Hepatocyte (in vitro differentiated cells): ENCODE measurements at regions not wholly inside any gene's neighbourhood (a gene's known extent, or its start where the extent isn't known, plus 50 kb on each side); places are given as distances from the start of the nearest gene placed in this dataset.
A peak's percentile ranks its signal among the peaks of the same experiment; 100 is the strongest.

Experiments used
- DNase-seq: peaks from one replicate; pipeline ENCODE4 v3.0.0-alpha.2; 2016; ENCODE audit warnings: low spot score
- H2AFZ ChIP-seq: fragments of 200-600 bp; sonication (generic); 2 replicates; pipeline ENCODE4 v1.6.0; 2016; ENCODE audit warnings: antibody characterized with exemption, mild to moderate bottlenecking
- H3K27ac ChIP-seq: fragments of 200-600 bp; sonication (generic); 2 replicates; pipeline ENCODE4 v1.5.1; 2016; ENCODE audit warnings: mild to moderate bottlenecking
- H3K27me3 ChIP-seq: fragments of 200-600 bp; sonication (generic); 2 replicates; pipeline ENCODE4 v1.6.1; 2016
- H3K36me3 ChIP-seq: fragments of 200-600 bp; sonication (generic); replicated peaks from 2 replicates; pipeline ENCODE4 v1.5.1; 2016; ENCODE audit warnings: low read depth; ENCODE audit not compliant: insufficient read depth
- H3K4me1 ChIP-seq: fragments of 200-600 bp; sonication (generic); 2 replicates; pipeline ENCODE4 v1.5.1; 2016; ENCODE audit warnings: mild to moderate bottlenecking, moderate library complexity; ENCODE audit not compliant: insufficient read depth
- H3K4me2 ChIP-seq: fragments of 200-600 bp; sonication (generic); 2 replicates; pipeline ENCODE4 v1.6.0; 2016
- H3K4me3 ChIP-seq: fragments of 200-600 bp; sonication (generic); 2 replicates; pipeline ENCODE4 v1.5.1; 2016; ENCODE audit warnings: mild to moderate bottlenecking
- H3K79me2 ChIP-seq: fragments of 200-600 bp; sonication (generic); 2 replicates; pipeline ENCODE4 v1.6.0; 2017; ENCODE audit warnings: mild to moderate bottlenecking
- H3K9me2 ChIP-seq: fragments of 200-600 bp; sonication (generic); replicated peaks from 2 replicates; pipeline ENCODE4 v1.6.0; 2017; ENCODE audit warnings: mild to moderate bottlenecking; ENCODE audit not compliant: insufficient read depth
- H3K9me3 ChIP-seq: fragments of 200-600 bp; sonication (generic); 2 replicates; pipeline ENCODE4 v1.5.1; 2016; ENCODE audit warnings: low read depth, mild to moderate bottlenecking
- H4K20me1 ChIP-seq: fragments of 200-600 bp; sonication (generic); 2 replicates; pipeline ENCODE4 v1.6.0; 2016; ENCODE audit warnings: mild to moderate bottlenecking; ENCODE audit not compliant: insufficient read depth, poor library complexity, severe bottlenecking
- EZH2 ChIP-seq: fragments of 200-600 bp; sonication (generic); IDR thresholded peaks from 2 replicates; pipeline ENCODE4 v1.6.1; 2016; ENCODE audit warnings: antibody characterized with exemption, mild to moderate bottlenecking, borderline replicate concordance
- EZH2phosphoT487 ChIP-seq: fragments of 200-600 bp; sonication (generic); IDR thresholded peaks from one replicate; pipeline ENCODE4 v1.6.1; 2018; ENCODE audit warnings: antibody characterized with exemption, mild to moderate bottlenecking, low read depth, moderate library complexity; ENCODE audit not compliant: unreplicated experiment, severe bottlenecking
- WGBS: methylation state at CpG from one replicate; pipeline ENCODE4 v1.1.6; 2016; ENCODE audit warnings: low lambda C conversion rate; ENCODE audit errors: missing lambda C conversion rate; 5-methylcytosine and 5-hydroxymethylcytosine counted together
- TF ChIP-seq, protein P1 (sequence below): fragments of 200-600 bp; sonication (generic); IDR thresholded peaks from 2 replicates; pipeline ENCODE4 v1.5.1; 2016; ENCODE audit warnings: antibody characterized with exemption, mild to moderate bottlenecking; ENCODE audit not compliant: poor library complexity

GRCh38 chr11:96620464-96621044 is 230.7 kb downstream of the JRKL start:
- no peak overlapping the region for H3K4me2 ChIP-seq
- H3K36me3 ChIP-seq, result no peaks in the 10 kb centered on the region
- H3K4me3 ChIP-seq, result no peak overlapping the region
- H3K27ac ChIP-seq, result no peak overlapping the region
- no peak overlapping the region for H2AFZ ChIP-seq
- H4K20me1 ChIP-seq, result no peaks in the 10 kb centered on the region
- H3K4me1 ChIP-seq, result no peaks in the 10 kb centered on the region
- H3K9me2 ChIP-seq, result no peaks in the 10 kb centered on the region
- WGBS, result 76% methylated on average over 1 of the region's 1 CpG
- H3K27me3 ChIP-seq, result no peaks in the 10 kb centered on the region
- H3K9me3 ChIP-seq, result no peaks in the 10 kb centered on the region
- no peaks in the 10 kb centered on the region for H3K79me2 ChIP-seq
- DNase-seq, result no peak
- TF ChIP-seq EZH2, result no peak
- TF ChIP-seq EZH2phosphoT487, result no peak
- TF ChIP-seq, protein P1, sequence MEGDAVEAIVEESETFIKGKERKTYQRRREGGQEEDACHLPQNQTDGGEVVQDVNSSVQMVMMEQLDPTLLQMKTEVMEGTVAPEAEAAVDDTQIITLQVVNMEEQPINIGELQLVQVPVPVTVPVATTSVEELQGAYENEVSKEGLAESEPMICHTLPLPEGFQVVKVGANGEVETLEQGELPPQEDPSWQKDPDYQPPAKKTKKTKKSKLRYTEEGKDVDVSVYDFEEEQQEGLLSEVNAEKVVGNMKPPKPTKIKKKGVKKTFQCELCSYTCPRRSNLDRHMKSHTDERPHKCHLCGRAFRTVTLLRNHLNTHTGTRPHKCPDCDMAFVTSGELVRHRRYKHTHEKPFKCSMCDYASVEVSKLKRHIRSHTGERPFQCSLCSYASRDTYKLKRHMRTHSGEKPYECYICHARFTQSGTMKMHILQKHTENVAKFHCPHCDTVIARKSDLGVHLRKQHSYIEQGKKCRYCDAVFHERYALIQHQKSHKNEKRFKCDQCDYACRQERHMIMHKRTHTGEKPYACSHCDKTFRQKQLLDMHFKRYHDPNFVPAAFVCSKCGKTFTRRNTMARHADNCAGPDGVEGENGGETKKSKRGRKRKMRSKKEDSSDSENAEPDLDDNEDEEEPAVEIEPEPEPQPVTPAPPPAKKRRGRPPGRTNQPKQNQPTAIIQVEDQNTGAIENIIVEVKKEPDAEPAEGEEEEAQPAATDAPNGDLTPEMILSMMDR, result no peak

DNA sequence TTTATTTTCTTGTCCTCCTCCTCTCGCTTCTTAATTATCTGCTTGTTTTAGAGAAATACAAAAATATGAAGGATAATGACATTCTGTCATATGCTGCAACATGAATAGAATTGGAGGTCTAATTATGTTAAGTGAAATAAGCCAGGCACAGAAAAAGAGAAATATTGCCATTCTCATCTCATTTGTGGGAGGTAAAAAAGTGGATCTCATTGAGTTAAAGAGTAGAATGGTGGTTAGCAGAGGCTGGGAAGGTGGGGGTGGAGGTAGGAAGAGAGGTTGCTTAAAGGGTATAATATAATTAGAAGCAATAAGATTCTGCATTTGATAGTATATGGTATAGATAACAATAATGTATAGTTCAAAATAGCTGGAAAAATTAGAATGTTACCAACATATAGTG is 231.3 kb downstream of the JRKL start:
- DNase-seq, result no peak
- WGBS, result 86% methylated on average over 1 of the region's 1 CpG
- Histone ChIP-seq H3K9me2 (no peaks in the 10 kb centered on the region), H3K4me1 (no peaks in the 10 kb centered on the region), H3K36me3 (no peaks in the 10 kb centered on the region), H3K4me3 (no peak overlapping the region), H3K27me3 (no peaks in the 10 kb centered on the region), H2AFZ (no peak overlapping the region), H3K9me3 (no peaks in the 10 kb centered on the region), H4K20me1 (no peaks in the 10 kb centered on the region), H3K27ac (no peak overlapping the region), H3K79me2 (no peaks in the 10 kb centered on the region), H3K4me2 (no peak overlapping the region)
- TF ChIP-seq EZH2phosphoT487 (no peak), EZH2 (no peak)
- TF ChIP-seq, protein P1, result no peak

GRCh38 chr11:96622026-96622634 is 232.3 kb downstream of the JRKL start:
- Histone ChIP-seq H3K4me2 (no peak overlapping the region), H3K36me3 (no peaks in the 10 kb centered on the region), H4K20me1 (no peaks in the 10 kb centered on the region), H3K4me1 (no peaks in the 10 kb centered on the region), H3K79me2 (no peaks in the 10 kb centered on the region), H3K9me3 (no peaks in the 10 kb centered on the region), H3K4me3 (no peak overlapping the region), H3K9me2 (no peaks in the 10 kb centered on the region), H2AFZ (no peak overlapping the region), H3K27me3 (no peaks in the 10 kb centered on the region), H3K27ac (no peak overlapping the region)
- no peak for DNase-seq
- TF ChIP-seq EZH2, result no peak
- TF ChIP-seq, protein P1, result no peak
- no peak for TF ChIP-seq EZH2phosphoT487
- WGBS, result over 99% methylated on average over 6 of the region's 6 CpGs

GRCh38 chr11:96624126-96624525 is 234.3 kb downstream of the JRKL start:
- H3K79me2 ChIP-seq, result no peaks in the 10 kb centered on the region
- 49% methylated on average over 2 of the region's 2 CpGs for WGBS

More at GRCh38 chr11:96624126-96624525, 234.3 kb downstream of the JRKL start:
- no peaks in the 10 kb centered on the region for H4K20me1 ChIP-seq
- H3K27me3 ChIP-seq, result no peaks in the 10 kb centered on the region
- H3K4me1 ChIP-seq, result no peaks in the 10 kb centered on the region
- H2AFZ ChIP-seq, result no peak overlapping the region
- H3K36me3 ChIP-seq, result no peaks in the 10 kb centered on the region
- no peak overlapping the region for H3K4me2 ChIP-seq
- no peaks in the 10 kb centered on the region for H3K9me3 ChIP-seq
- no peak overlapping the region for H3K27ac ChIP-seq
- TF ChIP-seq, protein P1, result no peak
- no peak for TF ChIP-seq EZH2
- TF ChIP-seq EZH2phosphoT487, result no peak
- H3K9me2 ChIP-seq, result no peaks in the 10 kb centered on the region
- H3K4me3 ChIP-seq, result no peak overlapping the region
- DNase-seq, result peak; percentile 18
